IPS-18a (cell line): ENCODE measurements at regions not wholly inside any gene's neighbourhood (a gene's known extent, or its start where the extent isn't known, plus 50 kb on each side); places are given as distances from the start of the nearest gene placed in this dataset.

Experiments used
- H3K27ac ChIP-seq: one replicate; pipeline ENCODE4 v1.5.1; 2013; ENCODE audit warnings: low read length
- H3K27me3 ChIP-seq: one replicate; pipeline ENCODE4 v1.6.1; 2013; ENCODE audit warnings: mild to moderate bottlenecking, low read length; ENCODE audit not compliant: control insufficient read depth, insufficient read depth
- H3K36me3 ChIP-seq: one replicate; pipeline ENCODE4 v1.6.1; 2013; ENCODE audit warnings: low read depth, low read length; ENCODE audit not compliant: control insufficient read depth
- H3K4me1 ChIP-seq: one replicate; pipeline ENCODE4 v1.6.1; 2013; ENCODE audit warnings: low read depth, low read length; ENCODE audit not compliant: control insufficient read depth
- H3K4me3 ChIP-seq: one replicate; pipeline ENCODE4 v1.5.1; 2013; ENCODE audit warnings: low read length
- H3K9ac ChIP-seq: one replicate; pipeline ENCODE4 v1.6.1; 2013; ENCODE audit warnings: mild to moderate bottlenecking, low read length, moderate library complexity
- H3K9me3 ChIP-seq: one replicate; pipeline ENCODE4 v1.6.1; 2013; ENCODE audit warnings: low read depth, low read length; ENCODE audit not compliant: control insufficient read depth

- Histone ChIP-seq H3K9ac (no peak overlapping the region), H3K27ac (no peak overlapping the region), H3K9me3 (no peaks in the 10 kb centered on the region), H3K4me1 (no peaks in the 10 kb centered on the region), H3K4me3 (no peak overlapping the region), H3K27me3 (no peaks in the 10 kb centered on the region), H3K36me3 (no peaks in the 10 kb centered on the region)
Observed at GRCh38 chr10:43939389-43939938, 290.8 kb upstream of the ZNF32 start.

- H3K27me3 ChIP-seq = no peaks in the 10 kb centered on the region
- no peak overlapping the region for H3K9ac ChIP-seq
- H3K27ac ChIP-seq = no peak overlapping the region
- H3K36me3 ChIP-seq = no peaks in the 10 kb centered on the region
- no peaks in the 10 kb centered on the region for H3K9me3 ChIP-seq
- H3K4me3 ChIP-seq = no peak overlapping the region
- no peaks in the 10 kb centered on the region for H3K4me1 ChIP-seq
Observed at GRCh38 chr10:43938810-43939209, 290.1 kb upstream of the ZNF32 start.

- H3K27me3 ChIP-seq = no peaks in the 10 kb centered on the region
- no peaks in the 10 kb centered on the region for H3K4me1 ChIP-seq
- H3K9me3 ChIP-seq = no peaks in the 10 kb centered on the region
- H3K36me3 ChIP-seq = no peaks in the 10 kb centered on the region
- no peak overlapping the region for H3K4me3 ChIP-seq
- no peak overlapping the region for H3K9ac ChIP-seq
- H3K27ac ChIP-seq = no peak overlapping the region
Observed at GRCh38 chr10:43931308-43931930, 282.7 kb upstream of the ZNF32 start.

GRCh38 chr10:43930777-43931176 lies 282.1 kb upstream of the ZNF32 start:
- no peaks in the 10 kb centered on the region for H3K27me3 ChIP-seq
- no peaks in the 10 kb centered on the region for H3K4me1 ChIP-seq
- no peak overlapping the region for H3K9ac ChIP-seq
- H3K36me3 ChIP-seq = no peaks in the 10 kb centered on the region
- H3K9me3 ChIP-seq = no peaks in the 10 kb centered on the region
- H3K27ac ChIP-seq = no peak overlapping the region
- H3K4me3 ChIP-seq = no peak overlapping the region

- no peaks in the 10 kb centered on the region for H3K36me3 ChIP-seq
- no peak overlapping the region for H3K27ac ChIP-seq
- no peak overlapping the region for H3K4me3 ChIP-seq
- no peaks in the 10 kb centered on the region for H3K9me3 ChIP-seq
- no peaks in the 10 kb centered on the region for H3K27me3 ChIP-seq
- H3K4me1 ChIP-seq = no peaks in the 10 kb centered on the region
- no peak overlapping the region for H3K9ac ChIP-seq
Observed at GRCh38 chr10:43930243-43930642, 281.6 kb upstream of the ZNF32 start.

- Histone ChIP-seq H3K4me3 (no peak overlapping the region), H3K36me3 (no peaks in the 10 kb centered on the region), H3K27me3 (no peaks in the 10 kb centered on the region), H3K9ac (no peak overlapping the region), H3K27ac (no peak overlapping the region), H3K9me3 (no peaks in the 10 kb centered on the region), H3K4me1 (no peaks in the 10 kb centered on the region)
Observed at GRCh38 chr10:43929122-43929521, 280.4 kb upstream of the ZNF32 start.

GRCh38 chr10:43928425-43928968 lies 279.8 kb upstream of the ZNF32 start:
- Histone ChIP-seq H3K9me3 (no peaks in the 10 kb centered on the region), H3K27me3 (no peaks in the 10 kb centered on the region), H3K36me3 (no peaks in the 10 kb centered on the region), H3K9ac (no peak overlapping the region), H3K4me1 (no peaks in the 10 kb centered on the region), H3K4me3 (no peak overlapping the region), H3K27ac (no peak overlapping the region)

GRCh38 chr10:43926875-43927406 lies 278.3 kb upstream of the ZNF32 start:
- Histone ChIP-seq H3K4me1 (no peaks in the 10 kb centered on the region), H3K9me3 (no peaks in the 10 kb centered on the region), H3K27me3 (no peaks in the 10 kb centered on the region), H3K27ac (no peak overlapping the region), H3K4me3 (no peak overlapping the region), H3K9ac (no peak overlapping the region), H3K36me3 (no peaks in the 10 kb centered on the region)

GRCh38 chr10:43926371-43926770 lies 277.7 kb upstream of the ZNF32 start:
- H3K4me1 ChIP-seq = no peaks in the 10 kb centered on the region
- no peaks in the 10 kb centered on the region for H3K27me3 ChIP-seq
- no peaks in the 10 kb centered on the region for H3K9me3 ChIP-seq
- H3K36me3 ChIP-seq = no peaks in the 10 kb centered on the region
- no peak overlapping the region for H3K27ac ChIP-seq
- no peak overlapping the region for H3K9ac ChIP-seq
- H3K4me3 ChIP-seq = no peak overlapping the region

- Histone ChIP-seq H3K36me3 (no peaks in the 10 kb centered on the region), H3K27ac (no peak overlapping the region), H3K27me3 (no peaks in the 10 kb centered on the region), H3K9ac (no peak overlapping the region), H3K9me3 (no peaks in the 10 kb centered on the region), H3K4me3 (no peak overlapping the region), H3K4me1 (no peaks in the 10 kb centered on the region)
Observed at GRCh38 chr10:43925793-43926192, 277.1 kb upstream of the ZNF32 start.

- H3K9me3 ChIP-seq = no peaks in the 10 kb centered on the region
- no peak overlapping the region for H3K4me3 ChIP-seq
- H3K27ac ChIP-seq = no peak overlapping the region
- no peaks in the 10 kb centered on the region for H3K36me3 ChIP-seq
- H3K4me1 ChIP-seq = no peaks in the 10 kb centered on the region
- H3K27me3 ChIP-seq = no peaks in the 10 kb centered on the region
- no peak overlapping the region for H3K9ac ChIP-seq
Observed at GRCh38 chr10:43923328-43923727, 274.6 kb upstream of the ZNF32 start.
